ENCODE measurements at regions not wholly inside any gene's neighbourhood (a gene's known extent, or its start where the extent isn't known, plus 50 kb on each side); places are given as distances from the start of the nearest gene placed in this dataset.

DNA sequence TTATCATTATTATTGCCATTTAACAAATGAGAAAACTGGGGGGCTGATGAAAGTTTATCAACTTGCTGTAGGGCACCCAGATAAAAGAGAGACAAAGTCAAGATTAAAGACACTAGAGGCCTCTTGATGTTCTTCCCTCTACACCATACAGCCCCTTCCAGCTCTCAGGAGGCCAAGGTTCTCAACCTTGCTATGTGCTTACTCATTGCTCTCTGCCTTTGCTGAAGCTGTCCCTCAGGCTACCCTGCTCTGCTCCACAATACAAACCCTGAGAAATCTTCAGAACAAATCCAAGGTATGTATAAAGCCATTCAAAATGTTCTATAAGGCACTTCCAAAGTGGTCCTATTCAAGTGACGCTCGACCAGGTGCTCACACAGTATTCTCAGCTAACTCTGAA is 329.9 kb upstream of the TNP1 start:
- TF ChIP-seq, protein P1, sequence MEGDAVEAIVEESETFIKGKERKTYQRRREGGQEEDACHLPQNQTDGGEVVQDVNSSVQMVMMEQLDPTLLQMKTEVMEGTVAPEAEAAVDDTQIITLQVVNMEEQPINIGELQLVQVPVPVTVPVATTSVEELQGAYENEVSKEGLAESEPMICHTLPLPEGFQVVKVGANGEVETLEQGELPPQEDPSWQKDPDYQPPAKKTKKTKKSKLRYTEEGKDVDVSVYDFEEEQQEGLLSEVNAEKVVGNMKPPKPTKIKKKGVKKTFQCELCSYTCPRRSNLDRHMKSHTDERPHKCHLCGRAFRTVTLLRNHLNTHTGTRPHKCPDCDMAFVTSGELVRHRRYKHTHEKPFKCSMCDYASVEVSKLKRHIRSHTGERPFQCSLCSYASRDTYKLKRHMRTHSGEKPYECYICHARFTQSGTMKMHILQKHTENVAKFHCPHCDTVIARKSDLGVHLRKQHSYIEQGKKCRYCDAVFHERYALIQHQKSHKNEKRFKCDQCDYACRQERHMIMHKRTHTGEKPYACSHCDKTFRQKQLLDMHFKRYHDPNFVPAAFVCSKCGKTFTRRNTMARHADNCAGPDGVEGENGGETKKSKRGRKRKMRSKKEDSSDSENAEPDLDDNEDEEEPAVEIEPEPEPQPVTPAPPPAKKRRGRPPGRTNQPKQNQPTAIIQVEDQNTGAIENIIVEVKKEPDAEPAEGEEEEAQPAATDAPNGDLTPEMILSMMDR (IDR thresholded peaks at IDR 0.05) = no peak
- TF ChIP-seq, protein P2, sequence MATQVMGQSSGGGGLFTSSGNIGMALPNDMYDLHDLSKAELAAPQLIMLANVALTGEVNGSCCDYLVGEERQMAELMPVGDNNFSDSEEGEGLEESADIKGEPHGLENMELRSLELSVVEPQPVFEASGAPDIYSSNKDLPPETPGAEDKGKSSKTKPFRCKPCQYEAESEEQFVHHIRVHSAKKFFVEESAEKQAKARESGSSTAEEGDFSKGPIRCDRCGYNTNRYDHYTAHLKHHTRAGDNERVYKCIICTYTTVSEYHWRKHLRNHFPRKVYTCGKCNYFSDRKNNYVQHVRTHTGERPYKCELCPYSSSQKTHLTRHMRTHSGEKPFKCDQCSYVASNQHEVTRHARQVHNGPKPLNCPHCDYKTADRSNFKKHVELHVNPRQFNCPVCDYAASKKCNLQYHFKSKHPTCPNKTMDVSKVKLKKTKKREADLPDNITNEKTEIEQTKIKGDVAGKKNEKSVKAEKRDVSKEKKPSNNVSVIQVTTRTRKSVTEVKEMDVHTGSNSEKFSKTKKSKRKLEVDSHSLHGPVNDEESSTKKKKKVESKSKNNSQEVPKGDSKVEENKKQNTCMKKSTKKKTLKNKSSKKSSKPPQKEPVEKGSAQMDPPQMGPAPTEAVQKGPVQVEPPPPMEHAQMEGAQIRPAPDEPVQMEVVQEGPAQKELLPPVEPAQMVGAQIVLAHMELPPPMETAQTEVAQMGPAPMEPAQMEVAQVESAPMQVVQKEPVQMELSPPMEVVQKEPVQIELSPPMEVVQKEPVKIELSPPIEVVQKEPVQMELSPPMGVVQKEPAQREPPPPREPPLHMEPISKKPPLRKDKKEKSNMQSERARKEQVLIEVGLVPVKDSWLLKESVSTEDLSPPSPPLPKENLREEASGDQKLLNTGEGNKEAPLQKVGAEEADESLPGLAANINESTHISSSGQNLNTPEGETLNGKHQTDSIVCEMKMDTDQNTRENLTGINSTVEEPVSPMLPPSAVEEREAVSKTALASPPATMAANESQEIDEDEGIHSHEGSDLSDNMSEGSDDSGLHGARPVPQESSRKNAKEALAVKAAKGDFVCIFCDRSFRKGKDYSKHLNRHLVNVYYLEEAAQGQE (IDR thresholded peaks at IDR 0.05; ENCODE audit: insufficient read depth in 1 of 2, low read depth in 2 of 2, low read length in 1 of 2) = no peak
- TF ChIP-seq POLR2AphosphoS5 (IDR thresholded peaks at IDR 0.05; ENCODE audit: low read depth, low read length) = no peak
- TF ChIP-seq TCF7L2 (IDR thresholded peaks at IDR 0.05; ENCODE audit: low read depth, low read length) = no peak
- TF ChIP-seq SIN3A (IDR thresholded peaks at IDR 0.05; ENCODE audit: borderline replicate concordance, insufficient read depth, low read depth, low read length) = no peak

Measured in Panc1 (cell line).